Uterus (tissue), 3 donors: ENCODE measurements at regions not wholly inside any gene's neighbourhood (a gene's known extent, or its start where the extent isn't known, plus 50 kb on each side); places are given as distances from the start of the nearest gene placed in this dataset.

Experiments used
- DNase-seq, 2 donors: peaks; one replicate each; pipeline ENCODE4 v3.0.0-alpha.2; 2019 to 2020
- H3K27ac ChIP-seq, 2 donors: fragments of 200-600 bp; sonication (generic); 1 replicate in 1 of 2; 2 replicates in 1 of 2; pipeline ENCODE4 v1.5.1; 2016 to 2018
- H3K27me3 ChIP-seq, 2 donors: fragments of 200-600 bp; sonication (generic); one replicate each; pipeline ENCODE4 v1.5.1; 2018 to 2019; ENCODE audit warnings: control low read depth in 1 of 2
- H3K36me3 ChIP-seq, 2 donors: fragments of 200-600 bp; sonication (generic); one replicate each; pipeline ENCODE4 v1.5.1; 2019; ENCODE audit warnings: control low read depth in 1 of 2
- H3K4me1 ChIP-seq, 2 donors: fragments of 200-600 bp; sonication (generic); one replicate each; pipeline ENCODE4 v1.5.1; 2018 to 2019; ENCODE audit warnings: control low read depth in 1 of 2
- H3K4me3 ChIP-seq, 2 donors: fragments of 200-600 bp; sonication (generic); 1 replicate in 1 of 2; 2 replicates in 1 of 2; pipeline ENCODE4 v1.5.1; 2018 to 2019; ENCODE audit warnings: mild to moderate bottlenecking in 1 of 2
- H3K9me3 ChIP-seq, 2 donors: fragments of 200-600 bp; sonication (generic); one replicate each; pipeline ENCODE4 v1.5.1; 2019; ENCODE audit warnings: control low read depth in 1 of 2
- CTCF ChIP-seq, 4 experiments: fragments of 200-600 bp in 2 of 4; fragments of 450-650 bp in 2 of 4; sonication (generic) in 2 of 4; IDR thresholded peaks; one replicate each; pipeline ENCODE4 v1.5.1; 2016 to 2019; ENCODE audit warnings: antibody characterized with exemption in 4 of 4, mild to moderate bottlenecking in 2 of 4, moderate library complexity in 1 of 4
- POLR2A ChIP-seq, 2 donors: fragments of 450-650 bp; IDR thresholded peaks; one replicate each; pipeline ENCODE4 v1.6.1; 2016; ENCODE audit warnings: antibody characterized with exemption in 2 of 2, mild to moderate bottlenecking in 1 of 2, moderate library complexity in 1 of 2
- intact Hi-C: fragments of 100-400 bp; cut with DNase I; formaldehyde crosslinking; loops from one replicate; pipeline ENCODE4 v1.15.1; 2023; ENCODE audit warnings: low total_unique reads
- donor health status: DM: yes; HTN: yes; CAD: no.

DNA sequence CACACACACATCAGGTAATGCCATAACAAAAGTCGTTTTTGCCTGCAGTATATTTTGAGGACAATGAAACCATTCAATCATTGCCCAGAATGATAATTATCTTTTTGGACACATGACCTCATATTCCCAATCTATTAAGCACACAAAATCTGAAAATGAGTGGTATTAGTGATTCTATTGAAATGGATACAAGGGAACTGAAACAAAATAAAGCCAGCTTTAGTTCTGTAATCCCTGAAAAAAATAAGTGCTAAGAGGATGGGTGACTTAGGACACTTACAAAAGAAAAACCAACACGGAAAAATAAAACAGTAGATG lies 128.3 kb upstream of the MAF start:
- Histone ChIP-seq H3K36me3 (no peaks in the 10 kb centered on the region), H3K27ac (no peak overlapping the region), H3K27me3 (no peaks in the 10 kb centered on the region), H3K9me3 (no peaks in the 10 kb centered on the region), H3K4me3 (no peak overlapping the region), H3K4me1 (no peaks in the 10 kb centered on the region)
- TF ChIP-seq CTCF (IDR thresholded peaks at IDR 0.05) (no peak), POLR2A (IDR thresholded peaks at IDR 0.05) (no peak)
- no peak for DNase-seq
- intact Hi-C loops = no loop called here

DNA sequence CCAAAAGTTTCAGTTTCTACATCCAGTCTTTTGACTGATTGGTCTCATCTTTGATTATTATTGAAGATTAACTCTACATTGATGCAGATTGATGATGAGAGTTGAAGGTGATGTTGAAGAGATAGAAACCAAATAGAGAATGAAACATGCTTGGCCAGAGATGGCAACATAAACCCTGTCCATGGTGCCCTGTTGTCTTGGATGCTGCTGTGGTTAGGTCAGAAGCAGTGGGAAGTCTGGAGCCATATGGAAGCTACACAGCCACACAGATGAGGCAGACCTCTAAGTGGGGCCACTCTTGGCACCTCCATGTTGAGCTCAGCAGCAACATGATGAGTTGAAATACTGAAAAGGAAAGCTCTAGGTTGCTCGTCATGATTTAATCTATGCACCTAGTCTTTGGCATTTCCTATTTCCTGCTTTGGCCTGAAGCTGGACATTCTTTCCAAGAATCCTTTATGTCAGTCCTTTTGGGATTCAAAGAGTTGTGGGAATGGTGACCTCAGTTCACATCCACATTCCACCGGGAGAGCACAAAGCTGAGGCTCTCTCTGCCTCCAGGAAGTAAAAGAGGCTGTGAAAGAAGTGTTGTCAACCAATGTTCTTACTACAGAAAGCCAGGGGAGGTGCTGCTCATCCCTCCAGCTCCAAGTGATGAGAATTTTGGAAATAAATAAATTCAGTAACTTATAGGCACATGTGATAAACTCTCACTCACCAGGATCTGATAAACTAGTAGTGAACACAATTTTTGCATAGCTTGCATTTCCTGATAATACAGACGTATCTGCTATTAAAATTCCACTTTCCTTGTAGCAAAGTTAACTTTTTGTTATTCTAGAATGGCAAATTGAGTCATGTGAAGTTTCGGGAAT lies 127.7 kb upstream of the MAF start:
- H3K9me3 ChIP-seq = no peaks in the 10 kb centered on the region
- intact Hi-C loops = no loop called here
- H3K4me1 ChIP-seq = no peaks in the 10 kb centered on the region
- no peaks in the 10 kb centered on the region for H3K36me3 ChIP-seq
- DNase-seq = no peak
- TF ChIP-seq CTCF (IDR thresholded peaks at IDR 0.05) (no peak), POLR2A (IDR thresholded peaks at IDR 0.05) (no peak)
- H3K4me3 ChIP-seq = no peak overlapping the region
- no peak overlapping the region for H3K27ac ChIP-seq
- no peaks in the 10 kb centered on the region for H3K27me3 ChIP-seq

DNA sequence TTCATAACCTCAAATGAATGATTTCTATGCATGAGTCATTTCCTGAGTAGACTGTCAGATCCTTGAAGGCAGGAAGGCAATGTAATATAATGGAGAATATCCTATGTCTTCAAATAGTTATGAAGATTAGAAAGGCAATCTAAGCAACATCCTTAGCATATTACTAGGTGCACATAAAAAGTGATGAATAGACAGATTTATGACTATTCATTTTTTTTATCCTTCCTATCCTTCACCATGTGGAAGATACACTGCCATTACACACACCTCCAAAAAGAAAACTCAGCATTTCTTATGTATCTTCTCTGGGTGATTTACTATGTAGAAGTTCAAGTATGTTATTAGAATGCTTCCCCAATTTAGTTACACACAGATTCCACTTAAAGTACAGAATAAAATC lies 126.4 kb upstream of the MAF start:
- Histone ChIP-seq H3K27me3 (no peaks in the 10 kb centered on the region), H3K9me3 (no peaks in the 10 kb centered on the region), H3K27ac (no peak overlapping the region), H3K36me3 (no peaks in the 10 kb centered on the region), H3K4me3 (no peak overlapping the region), H3K4me1 (no peaks in the 10 kb centered on the region)
- no peak for TF ChIP-seq POLR2A (IDR thresholded peaks at IDR 0.05)
- TF ChIP-seq CTCF (IDR thresholded peaks at IDR 0.05) = no peak
- intact Hi-C loops = no loop called here
- DNase-seq = no peak

GRCh38 chr16:79725051-79725450 lies 124.5 kb upstream of the MAF start:
- H3K4me3 ChIP-seq = no peak overlapping the region
- no peaks in the 10 kb centered on the region for H3K4me1 ChIP-seq
- no peaks in the 10 kb centered on the region for H3K9me3 ChIP-seq
- no peak overlapping the region for H3K27ac ChIP-seq
- no peaks in the 10 kb centered on the region for H3K27me3 ChIP-seq
- H3K36me3 ChIP-seq = no peaks in the 10 kb centered on the region
- intact Hi-C loops = no loop called here
- no peak for DNase-seq
- no peak for TF ChIP-seq POLR2A (IDR thresholded peaks at IDR 0.05)
- no peak for TF ChIP-seq CTCF (IDR thresholded peaks at IDR 0.05)

DNA sequence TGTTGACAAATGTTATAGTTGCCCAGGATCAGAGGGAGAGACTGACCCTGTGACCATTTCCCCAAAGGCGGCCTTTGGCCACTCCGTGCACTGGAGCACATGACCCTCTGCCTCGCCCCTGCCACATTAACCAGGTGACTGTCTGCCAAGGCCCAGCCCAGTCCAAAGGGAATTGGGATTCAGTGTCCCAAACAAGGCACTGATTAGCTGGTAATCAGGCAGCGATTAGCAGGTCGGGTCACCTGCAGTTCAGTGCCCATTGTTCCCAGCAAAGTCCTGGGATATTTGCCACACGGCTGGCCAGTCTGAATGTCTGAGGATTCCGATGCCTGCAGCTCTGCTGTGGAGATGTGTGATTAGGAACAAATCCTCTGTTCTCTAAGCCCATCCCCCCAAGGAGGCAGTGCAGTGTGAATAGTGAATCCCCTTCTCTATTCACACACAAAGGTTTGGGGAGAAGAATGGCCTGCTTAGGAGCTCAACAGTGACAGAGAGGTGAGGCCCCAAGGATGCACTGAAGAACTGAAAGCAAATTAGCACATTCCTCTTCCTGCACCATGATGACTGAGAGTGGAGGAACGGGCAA lies 123.1 kb upstream of the MAF start:
- intact Hi-C loops = no loop called here
- no peak for DNase-seq
- no peaks in the 10 kb centered on the region for H3K4me1 ChIP-seq
- no peak for TF ChIP-seq CTCF (IDR thresholded peaks at IDR 0.05)
- TF ChIP-seq POLR2A (IDR thresholded peaks at IDR 0.05) = no peak
- no peak overlapping the region for H3K27ac ChIP-seq
- H3K27me3 ChIP-seq = no peaks in the 10 kb centered on the region
- no peak overlapping the region for H3K4me3 ChIP-seq
- no peaks in the 10 kb centered on the region for H3K9me3 ChIP-seq
- H3K36me3 ChIP-seq = no peaks in the 10 kb centered on the region
